Activated CD4-positive, alpha-beta T cell treated with anti-CD3 and anti-CD28 coated beads, Interleukin-2, amount 50 U/mL, for 1 hour (primary cell): ENCODE measurements at regions not wholly inside any gene's neighbourhood (a gene's known extent, or its start where the extent isn't known, plus 50 kb on each side); places are given as distances from the start of the nearest gene placed in this dataset.
"Not testable (repeated sequence)": the region's sequence is repeated elsewhere in the genome, so short reads cannot be mapped to it uniquely, and the experiment has no call there.

Source experiments
- DNase-seq: peaks from one replicate; pipeline ENCODE4 v3.0.0-alpha.2; 2020

GRCh38 chr7:1343551-1343950 lies 110.9 kb downstream of the UNCX start:
- DNase-seq: no peak

- no peak for DNase-seq
Measured at GRCh38 chr7:1344421-1344820, 111.7 kb downstream of the UNCX start.

- no peak for DNase-seq
Measured at GRCh38 chr7:1344981-1345701, 112.5 kb downstream of the UNCX start.

GRCh38 chr7:1345796-1346755 lies 113.2 kb downstream of the MICALL2 start:
- DNase-seq: no peak

GRCh38 chr7:1346851-1347250 lies 112.4 kb downstream of the MICALL2 start:
- DNase-seq: no peak

- no peak for DNase-seq
Measured at GRCh38 chr7:1348096-1348822, 111.0 kb downstream of the MICALL2 start.

GRCh38 chr7:1348823-1349335 lies 110.4 kb downstream of the MICALL2 start:
- DNase-seq: no peak

GRCh38 chr7:1349351-1349761 lies 109.9 kb downstream of the MICALL2 start:
- DNase-seq: no peak

- DNase-seq: no peak
Measured at GRCh38 chr7:1351881-1352625, 107.2 kb downstream of the MICALL2 start.

- no peak for DNase-seq
Measured at GRCh38 chr7:1352656-1353271, 106.5 kb downstream of the MICALL2 start.

- DNase-seq: no peak
Measured at GRCh38 chr7:1354661-1355567, 104.4 kb downstream of the MICALL2 start.

- DNase-seq: no peak
Measured at GRCh38 chr7:1355568-1356340, 103.5 kb downstream of the MICALL2 start.

GRCh38 chr7:1356853-1357252 lies 102.4 kb downstream of the MICALL2 start:
- not testable (repeated sequence) for DNase-seq

- DNase-seq: not testable (repeated sequence)
Measured at GRCh38 chr7:1357260-1357600, 102.0 kb downstream of the MICALL2 start.

- no peak for DNase-seq
Measured at GRCh38 chr7:1357601-1358271, 101.5 kb downstream of the MICALL2 start.

- DNase-seq: no peak
Measured at GRCh38 chr7:1358376-1359050, 100.8 kb downstream of the MICALL2 start.

GRCh38 chr7:1359051-1359400 lies 100.2 kb downstream of the MICALL2 start:
- no peak for DNase-seq

- no peak for DNase-seq
Measured at GRCh38 chr7:1359681-1360485, 99.4 kb downstream of the MICALL2 start.
